Embryonic facial prominence (tissue), 1 donor: ENCODE measurements at regions not wholly inside any gene's neighbourhood (a gene's known extent, or its start where the extent isn't known, plus 50 kb on each side); places are given as distances from the start of the nearest gene placed in this dataset.

Source experiments
- DNase-seq: peaks from one replicate; pipeline ENCODE4 v3.0.0-alpha.2; 2016; ENCODE audit errors: extremely low spot score

- DNase-seq = no peak
Observed at GRCh38 chr12:69189378-69189978, 49.9 kb upstream of the CPSF6 start.
